ENCODE measurements at regions not wholly inside any gene's neighbourhood (a gene's known extent, or its start where the extent isn't known, plus 50 kb on each side); places are given as distances from the start of the nearest gene placed in this dataset.

- no peaks in the 10 kb centered on the region for H3K9me3 ChIP-seq
- H3K4me1 ChIP-seq = no peaks in the 10 kb centered on the region
- WGBS, 2 donors = 73 to 90% methylated on average over 6 of the region's 6 CpGs
- H3K36me3 ChIP-seq = no peaks in the 10 kb centered on the region
- intact Hi-C loops (cut with DNase I) = no loop called here
- no peaks in the 10 kb centered on the region for H3K27me3 ChIP-seq
- DNase-seq = no peak
- TF ChIP-seq CTCF (IDR thresholded peaks at IDR 0.05) (no peak), POLR2A (IDR thresholded peaks at IDR 0.05) (no peak)
- H3K27ac ChIP-seq = no peak overlapping the region
- H3K4me3 ChIP-seq (replicated peaks in 1 of 3) = no peak overlapping the region
Measured at GRCh38 chrX:23100826-23101225, 101.1 kb downstream of the DDX53 start.

GRCh38 chrX:23103546-23103945 lies 103.8 kb downstream of the DDX53 start:
- no peak for DNase-seq
- no peaks in the 10 kb centered on the region for H3K27me3 ChIP-seq
- H3K36me3 ChIP-seq = no peaks in the 10 kb centered on the region
- intact Hi-C loops (cut with DNase I) = no loop called here
- no peaks in the 10 kb centered on the region for H3K4me1 ChIP-seq
- no peak overlapping the region for H3K27ac ChIP-seq
- H3K4me3 ChIP-seq (replicated peaks in 1 of 3) = no peak overlapping the region
- 62 to 78% methylated on average over 4 of the region's 4 CpGs for WGBS, 2 donors
- H3K9me3 ChIP-seq = no peaks in the 10 kb centered on the region
- TF ChIP-seq POLR2A (IDR thresholded peaks at IDR 0.05) (no peak), CTCF (IDR thresholded peaks at IDR 0.05) (no peak)

DNA sequence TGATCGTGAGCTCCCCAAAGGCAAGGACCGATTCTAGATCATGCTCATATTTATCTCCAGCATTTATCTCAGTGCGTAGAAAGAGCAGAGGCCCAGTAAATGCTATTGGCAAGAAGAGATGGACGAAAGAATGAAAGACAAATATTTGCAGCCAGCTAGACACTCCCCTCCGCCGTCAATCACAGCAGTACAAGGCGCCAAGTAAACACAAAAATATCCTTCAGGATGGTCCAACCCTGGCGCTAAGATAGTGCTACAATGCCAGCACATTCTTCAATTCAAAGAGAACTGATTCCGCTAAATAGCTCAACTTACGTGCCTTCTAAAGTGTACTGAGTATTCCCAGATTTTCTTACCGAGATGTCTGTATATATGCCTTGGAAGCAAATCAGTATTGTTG lies 114.5 kb downstream of the DDX53 start:
- Histone ChIP-seq H3K27me3 (no peaks in the 10 kb centered on the region), H3K9me3 (no peaks in the 10 kb centered on the region), H3K36me3 (no peaks in the 10 kb centered on the region), H3K4me3 (replicated peaks in 1 of 3) (no peak overlapping the region), H3K4me1 (no peaks in the 10 kb centered on the region), H3K27ac (no peak overlapping the region)
- no peak for DNase-seq
- 83 to 87% methylated on average over 11 of the region's 11 CpGs for WGBS, 2 donors
- intact Hi-C loops (cut with DNase I) = no loop called here
- TF ChIP-seq CTCF (IDR thresholded peaks at IDR 0.05) = no peak
- no peak for TF ChIP-seq POLR2A (IDR thresholded peaks at IDR 0.05)

DNA sequence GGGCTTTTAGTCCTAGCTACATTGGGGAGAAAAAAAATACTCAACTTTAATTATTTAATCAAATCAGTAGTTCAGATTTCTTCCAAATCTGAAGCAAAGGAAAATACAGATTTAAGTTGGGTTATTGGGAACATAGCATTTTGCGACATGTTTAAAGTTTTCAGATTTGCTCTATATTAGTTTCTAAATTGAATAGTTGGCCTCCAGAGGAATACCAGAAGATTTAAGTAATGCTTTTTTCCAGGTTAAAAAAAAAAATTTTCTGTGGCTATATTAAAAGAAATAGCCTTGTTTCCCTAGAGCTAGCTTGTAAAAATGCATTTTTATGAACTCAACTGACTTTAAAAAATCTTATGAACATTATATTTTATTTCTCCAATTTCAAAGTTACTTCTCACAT lies 115.9 kb downstream of the DDX53 start:
- no peak for DNase-seq
- Histone ChIP-seq H3K9me3 (no peaks in the 10 kb centered on the region), H3K27ac (no peak overlapping the region), H3K36me3 (no peaks in the 10 kb centered on the region), H3K4me3 (replicated peaks in 1 of 3) (no peak overlapping the region), H3K27me3 (no peaks in the 10 kb centered on the region), H3K4me1 (no peaks in the 10 kb centered on the region)
- intact Hi-C loops (cut with DNase I) = no loop called here
- no peak for TF ChIP-seq POLR2A (IDR thresholded peaks at IDR 0.05)
- WGBS, 2 donors = 90 to 93% methylated on average over 1 of the region's 1 CpG

- Histone ChIP-seq H3K36me3 (no peaks in the 10 kb centered on the region), H3K4me1 (no peaks in the 10 kb centered on the region), H3K27me3 (no peaks in the 10 kb centered on the region), H3K9me3 (no peaks in the 10 kb centered on the region), H3K27ac (no peak overlapping the region), H3K4me3 (replicated peaks in 1 of 3) (no peak overlapping the region)
- TF ChIP-seq CTCF (IDR thresholded peaks at IDR 0.05) = no peak
- TF ChIP-seq POLR2A (IDR thresholded peaks at IDR 0.05) = no peak
- intact Hi-C loops (cut with DNase I) = no loop called here
- 77 to 94% methylated on average over 2 of the region's 2 CpGs for WGBS, 2 donors
- DNase-seq = no peak
Measured at GRCh38 chrX:23118163-23118562, 118.4 kb downstream of the DDX53 start.

All from thyroid gland (tissue), 4 donors.